Stimulated activated naive CD4-positive, alpha-beta T cell (primary cell): ENCODE measurements at regions not wholly inside any gene's neighbourhood (a gene's known extent, or its start where the extent isn't known, plus 50 kb on each side); places are given as distances from the start of the nearest gene placed in this dataset.
"Not testable (repeated sequence)": the region's sequence is repeated elsewhere in the genome, so short reads cannot be mapped to it uniquely, and the experiment has no call there.

Experiments used
- DNase-seq, 6 experiments: peaks; one replicate each; lab custom pipeline; 2025; lab: John Stamatoyannopoulos, UW

DNA sequence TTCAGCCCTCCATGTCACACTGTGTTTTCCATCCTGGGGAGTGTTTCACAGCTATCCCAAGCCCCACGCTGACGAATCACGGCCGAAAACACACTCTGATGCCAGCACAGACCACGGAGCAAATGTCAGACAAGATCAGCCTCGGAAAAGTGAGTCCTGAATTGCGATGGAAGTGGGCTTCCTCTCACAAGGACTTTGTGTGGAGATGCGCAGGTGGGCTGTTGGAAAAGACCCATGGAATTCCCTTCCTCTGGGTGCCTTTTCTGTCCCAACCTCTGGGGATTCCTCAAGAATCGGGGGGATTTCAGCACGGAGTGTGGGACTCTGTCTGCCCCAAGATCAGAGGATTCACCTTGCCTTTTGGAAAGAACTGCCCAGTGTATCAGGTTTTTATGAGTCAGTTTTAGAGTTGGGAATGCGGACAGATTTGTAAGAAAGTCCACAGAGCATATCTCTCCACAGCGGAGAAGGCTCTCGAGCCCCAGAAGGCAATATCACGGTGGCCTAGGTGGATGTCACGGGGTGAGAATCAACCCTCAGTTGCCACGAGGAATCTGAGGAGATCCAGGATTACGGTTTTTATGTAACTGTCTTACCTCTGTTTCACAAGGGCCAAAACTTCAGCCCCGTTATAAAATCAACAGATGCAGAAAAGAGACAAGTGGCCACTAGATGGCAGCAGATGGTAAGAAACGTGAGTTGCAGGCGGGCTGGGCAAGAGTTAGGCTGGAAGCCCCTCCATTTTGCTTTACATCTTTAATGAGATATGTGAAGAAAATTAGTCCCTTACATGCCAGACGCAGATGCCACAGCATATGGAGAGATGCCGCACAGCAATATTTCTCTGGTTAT lies 201.9 kb downstream of the DAD1 start:
- no peak for DNase-seq

DNA sequence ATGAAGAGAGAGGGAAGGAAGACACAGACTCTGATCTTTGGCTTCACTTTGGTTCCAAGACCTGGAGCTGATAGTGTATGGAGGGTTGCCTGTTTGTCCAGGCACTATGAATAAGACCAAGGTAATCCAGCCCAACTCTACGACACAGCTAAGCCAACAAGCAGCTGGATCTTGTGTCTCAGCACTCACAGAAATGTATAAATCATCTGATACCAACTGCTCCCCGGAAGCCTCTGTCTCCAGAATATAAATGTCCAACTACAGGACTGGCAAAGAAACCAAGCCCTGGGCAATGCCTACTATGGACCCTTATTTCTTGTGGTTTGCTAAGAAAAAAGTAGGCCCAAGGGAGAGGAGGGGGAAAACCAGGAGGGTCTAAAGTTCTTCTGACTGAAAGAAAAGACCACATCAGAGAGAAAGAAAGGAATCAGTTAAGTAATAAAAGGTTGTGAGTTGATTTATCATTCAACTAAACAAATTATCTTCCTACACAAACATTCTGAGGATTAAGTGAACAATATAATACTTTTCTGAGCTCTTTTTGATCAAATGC lies 204.0 kb downstream of the DAD1 start:
- DNase-seq = no peak

DNA sequence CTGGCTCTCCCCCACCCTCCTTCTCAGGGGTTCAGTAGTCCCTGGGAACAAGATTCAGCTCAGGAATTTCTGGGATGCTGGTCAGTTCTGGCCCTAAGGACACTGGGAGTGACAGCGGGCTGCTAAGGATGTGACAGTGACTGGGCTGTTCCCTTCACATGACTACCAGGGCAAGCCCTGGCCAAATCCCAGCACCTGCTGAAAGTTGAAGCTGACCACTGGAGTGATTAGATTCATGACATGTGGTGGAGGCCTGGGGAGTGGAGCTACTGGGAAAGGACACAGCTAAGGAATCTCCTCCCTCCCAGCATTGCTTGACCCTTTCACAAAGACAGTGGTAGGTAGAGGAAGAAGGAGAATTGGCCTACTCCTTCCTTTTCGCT lies 204.9 kb downstream of the DAD1 start:
- DNase-seq = no peak

DNA sequence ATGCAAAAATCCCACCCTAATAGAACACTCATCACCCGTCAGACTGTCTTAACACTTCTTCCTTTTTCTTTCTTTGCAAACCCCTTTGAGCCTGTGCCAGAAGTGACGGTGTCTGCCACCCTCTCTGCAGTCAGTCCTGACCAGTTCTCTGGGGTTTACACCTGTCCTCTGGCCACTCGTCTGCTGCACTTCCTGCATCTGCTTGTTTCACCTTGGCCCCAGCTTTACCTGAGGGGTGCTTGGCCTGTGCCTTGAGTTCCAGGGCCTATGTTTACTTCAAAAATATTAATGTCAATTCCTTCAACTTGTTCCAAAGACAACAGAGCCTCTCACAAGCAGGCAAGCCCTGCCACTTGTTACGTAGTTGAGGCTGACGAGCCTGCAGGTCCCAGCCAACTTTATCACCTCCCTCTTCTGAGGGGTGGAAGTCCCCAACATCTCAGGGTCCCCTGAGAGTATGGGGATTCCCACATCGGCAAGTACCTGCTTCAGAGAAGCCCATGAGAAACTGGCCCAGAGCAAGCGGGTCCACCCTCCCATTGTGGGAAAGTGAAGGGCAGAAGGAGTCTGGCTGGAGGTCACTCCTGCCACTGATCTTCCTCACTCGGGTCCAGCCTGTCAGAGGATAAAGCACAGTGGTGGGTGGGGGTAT lies 205.4 kb downstream of the DAD1 start:
- DNase-seq = no peak

DNA sequence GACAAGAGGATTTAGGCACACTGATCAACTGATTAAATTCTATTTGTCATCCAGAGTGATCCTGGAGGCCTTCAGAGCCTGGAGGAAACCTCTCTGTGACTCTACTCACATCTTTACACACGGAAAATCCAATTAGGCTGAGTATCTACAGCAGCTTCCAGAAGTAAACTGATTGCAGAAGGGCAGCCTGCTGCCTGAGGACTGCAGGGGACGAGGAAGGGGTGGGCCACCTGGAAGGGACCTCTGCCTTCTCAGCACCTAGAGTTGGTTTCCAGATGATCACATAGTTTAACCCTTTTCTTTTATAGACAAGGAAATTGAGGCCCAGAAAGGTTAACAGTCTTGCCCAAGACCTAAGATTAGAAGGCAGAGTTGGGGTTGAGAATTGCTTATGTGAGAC lies 206.1 kb downstream of the DAD1 start:
- no peak for DNase-seq

DNA sequence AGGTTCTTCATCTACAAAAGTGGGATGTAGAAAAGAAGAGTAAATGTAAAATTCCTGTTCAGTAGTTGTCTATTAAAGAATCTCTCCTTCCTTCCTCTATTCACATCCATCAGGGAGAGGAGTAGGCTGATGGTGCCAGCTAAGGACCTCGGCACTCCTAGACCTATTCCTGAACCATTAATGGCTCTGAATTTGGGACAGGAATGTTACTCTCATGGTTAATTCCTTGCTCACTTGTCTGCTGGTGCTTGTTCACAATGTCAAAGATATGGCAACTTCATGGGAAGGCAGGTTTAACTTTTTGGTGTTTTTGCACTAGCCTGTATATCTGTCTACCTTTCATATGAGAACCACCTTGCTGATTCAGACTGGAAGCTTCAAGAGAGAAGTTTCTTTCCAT lies 206.6 kb downstream of the DAD1 start:
- DNase-seq = no peak

DNA sequence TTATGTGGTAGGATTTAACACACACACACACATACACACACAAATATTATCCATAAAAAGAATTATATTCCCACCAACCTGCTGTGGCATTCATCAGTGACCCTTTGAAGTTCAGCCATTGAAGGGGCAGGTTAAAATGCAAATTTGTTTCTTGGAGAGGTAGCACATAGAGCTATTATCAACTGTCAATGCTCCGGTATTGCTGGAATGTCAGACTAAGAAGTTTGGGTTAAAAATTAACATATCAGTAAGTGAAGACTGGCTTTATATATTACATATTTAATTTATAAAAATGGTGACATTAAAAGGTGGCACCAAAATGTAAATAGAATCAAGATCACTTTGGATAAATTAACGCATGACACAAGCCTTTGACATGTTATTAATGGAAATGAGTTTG lies 207.3 kb downstream of the DAD1 start:
- DNase-seq = no peak

DNA sequence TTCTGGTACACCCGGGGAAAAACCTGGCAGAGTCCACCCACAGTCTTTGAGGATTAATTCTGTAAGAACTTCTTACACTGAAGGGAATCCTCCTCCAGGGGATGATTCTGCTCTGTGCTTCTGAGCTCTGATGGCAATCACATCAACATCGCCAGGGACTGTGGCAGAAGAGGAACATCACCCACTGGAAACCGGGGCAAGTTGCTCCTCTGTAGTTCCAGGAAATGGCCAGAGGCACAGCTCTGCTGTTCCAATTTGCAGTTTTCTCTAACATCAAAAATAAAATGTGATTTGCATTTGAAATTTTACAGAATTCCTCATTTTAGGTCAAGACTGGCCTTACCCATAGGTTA lies 207.6 kb downstream of the DAD1 start:
- DNase-seq = no peak

DNA sequence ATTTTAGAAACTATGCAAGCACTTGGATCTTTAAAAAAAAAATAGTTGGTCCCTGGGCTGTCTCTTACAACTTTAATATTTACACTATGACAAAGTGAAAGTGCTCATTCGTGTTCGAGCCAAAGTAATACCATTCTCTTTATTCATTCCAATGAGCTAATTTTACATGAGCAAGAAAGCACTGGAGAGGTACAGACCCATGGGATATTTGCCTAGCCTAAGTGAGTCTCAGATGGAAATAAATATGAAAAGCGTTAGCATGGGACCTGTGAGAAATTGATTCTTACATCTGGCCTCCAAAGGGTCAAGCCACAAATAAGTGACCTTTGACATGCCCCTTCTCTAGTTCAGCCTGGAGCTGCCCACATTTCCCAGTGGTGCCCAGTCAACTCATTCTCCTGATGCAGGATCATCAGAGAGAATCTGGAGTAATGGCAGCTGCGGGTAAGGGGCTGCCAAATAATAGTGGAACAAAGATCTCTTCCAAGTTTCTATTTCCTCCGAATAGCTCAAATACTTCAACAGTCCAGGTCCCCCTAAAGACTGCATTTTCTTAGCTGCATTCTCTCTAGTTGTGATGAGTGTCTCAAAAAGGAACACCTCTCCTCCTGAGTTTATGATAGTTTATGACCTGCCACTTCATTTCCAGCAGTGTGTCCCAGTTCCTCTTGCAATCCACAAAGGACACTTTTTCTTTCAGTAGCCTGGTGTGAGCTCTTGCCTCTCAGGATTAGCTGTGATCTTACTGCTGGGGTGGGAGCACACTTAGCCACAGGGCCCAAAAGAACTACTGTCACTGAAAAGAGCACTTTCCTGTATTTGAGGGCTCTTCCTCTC lies 208.2 kb downstream of the DAD1 start:
- DNase-seq = no peak

DNA sequence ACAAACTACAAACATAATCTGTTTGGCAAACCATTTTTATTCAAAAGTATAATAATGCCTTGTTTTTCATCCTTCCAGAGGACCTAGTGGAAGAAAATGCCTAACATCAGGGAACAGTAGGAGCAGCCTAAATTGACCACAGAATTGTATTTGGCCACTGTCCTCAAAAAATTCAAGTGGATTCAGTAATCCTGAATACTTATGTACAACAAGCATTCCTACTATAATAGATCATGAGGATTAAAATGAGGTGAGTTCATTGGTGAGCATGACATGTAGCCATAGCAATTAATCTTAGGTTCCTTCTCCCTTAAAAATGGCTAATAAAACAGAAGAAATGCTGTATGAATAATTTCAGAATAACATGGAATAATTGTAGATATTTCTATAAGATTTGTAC lies 209.3 kb downstream of the DAD1 start:
- DNase-seq = no peak

DNA sequence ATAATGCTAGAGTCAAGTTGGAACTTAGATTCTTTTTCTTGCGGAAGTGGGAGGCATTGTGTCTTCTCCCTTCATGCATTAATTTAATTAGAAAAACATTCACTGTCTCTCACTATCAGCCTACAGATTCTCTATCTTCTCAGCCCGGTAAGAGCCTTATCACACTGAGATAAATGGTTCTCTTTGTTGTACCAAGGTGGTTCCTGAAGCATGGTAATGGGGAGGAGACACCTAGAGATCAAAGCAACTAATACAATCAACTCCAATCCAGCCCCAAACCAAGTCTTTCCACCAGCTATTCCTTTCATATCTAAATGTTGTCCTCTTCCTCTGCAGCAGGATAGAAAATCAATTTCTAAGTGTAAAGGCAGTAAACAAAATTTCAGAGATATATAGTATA lies 210.8 kb downstream of the DAD1 start:
- DNase-seq = no peak

DNA sequence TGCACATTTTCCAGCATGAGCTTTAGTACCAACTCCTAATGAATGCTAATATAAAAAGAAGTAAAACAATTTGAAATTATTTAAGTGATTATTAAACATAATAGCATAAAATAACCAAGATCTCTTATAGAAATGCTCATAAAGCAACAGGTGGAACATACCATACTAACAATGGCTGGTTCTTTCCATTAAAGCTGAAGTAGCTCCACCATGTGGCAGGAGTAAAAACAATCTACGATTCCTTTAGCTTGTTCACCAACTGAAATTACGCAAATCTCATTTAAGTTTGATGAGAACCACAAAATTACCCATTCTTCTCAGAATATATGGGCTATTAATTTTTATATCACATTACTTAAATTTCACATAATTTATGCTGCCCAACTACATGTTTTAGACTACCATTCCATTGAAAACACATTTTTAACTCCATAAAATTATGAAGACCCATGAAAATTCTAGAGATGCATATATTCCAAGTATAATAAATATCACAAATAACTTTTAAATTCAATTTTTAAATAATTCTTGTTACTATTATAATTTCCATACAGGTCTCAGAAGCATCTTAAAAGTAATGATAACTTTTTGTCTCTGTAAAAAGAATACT lies 213.6 kb downstream of the DAD1 start:
- DNase-seq = no peak

DNA sequence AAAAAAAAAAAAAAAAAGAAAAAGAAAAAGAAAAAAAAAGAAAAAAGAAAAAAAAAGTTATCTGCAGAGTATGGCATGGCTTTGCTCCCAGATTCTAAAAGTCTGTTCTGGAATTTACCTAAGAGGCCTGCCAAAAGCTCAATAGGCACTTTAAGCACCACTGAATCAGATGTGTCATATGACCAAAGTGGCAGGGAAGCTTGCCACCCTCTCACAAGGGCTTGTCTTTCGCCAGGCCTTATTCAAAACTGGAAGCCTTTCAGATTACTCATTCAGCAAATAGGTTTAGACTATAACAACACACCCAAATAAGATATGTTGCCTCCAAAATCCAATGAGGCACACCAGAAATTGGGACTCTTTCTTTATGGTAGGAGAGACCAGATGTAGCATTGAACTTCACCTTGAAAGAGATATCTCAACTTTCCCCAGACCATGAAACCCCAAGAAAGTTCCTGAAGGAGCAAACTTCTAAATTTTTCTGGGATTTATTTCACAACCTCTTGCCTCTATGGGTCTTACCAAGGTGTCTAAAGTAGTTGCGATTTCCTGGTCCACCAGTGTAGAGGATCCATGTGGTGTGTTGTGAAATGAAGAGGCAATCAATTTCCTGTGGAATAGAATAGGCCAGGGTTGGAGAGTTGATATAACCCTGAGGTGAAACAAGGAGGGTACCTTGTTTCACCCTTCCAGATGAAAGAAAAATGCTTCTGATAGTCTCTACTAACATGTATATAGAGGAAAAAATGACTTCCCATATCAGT lies 218.8 kb downstream of the DAD1 start:
- DNase-seq = no peak

DNA sequence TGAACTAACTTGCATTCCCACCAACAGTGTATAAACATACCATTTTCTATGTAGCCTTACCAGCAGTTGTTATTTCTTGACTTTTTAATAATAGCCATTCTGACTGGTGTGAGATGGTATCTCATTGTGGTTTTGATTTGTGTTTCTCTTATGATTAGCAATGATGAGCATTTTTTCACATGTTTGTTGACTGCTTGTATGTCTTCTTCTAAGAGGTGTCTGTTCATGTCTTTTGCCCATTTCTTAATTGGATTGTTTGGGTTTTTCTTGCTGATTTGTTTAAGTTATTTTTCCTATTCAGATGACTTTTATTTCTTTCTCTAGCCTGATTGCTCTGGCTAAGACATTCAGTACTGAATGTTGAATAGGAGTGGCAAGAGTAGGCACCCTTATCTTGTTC lies 230.3 kb downstream of the DAD1 start:
- no peak for DNase-seq

DNA sequence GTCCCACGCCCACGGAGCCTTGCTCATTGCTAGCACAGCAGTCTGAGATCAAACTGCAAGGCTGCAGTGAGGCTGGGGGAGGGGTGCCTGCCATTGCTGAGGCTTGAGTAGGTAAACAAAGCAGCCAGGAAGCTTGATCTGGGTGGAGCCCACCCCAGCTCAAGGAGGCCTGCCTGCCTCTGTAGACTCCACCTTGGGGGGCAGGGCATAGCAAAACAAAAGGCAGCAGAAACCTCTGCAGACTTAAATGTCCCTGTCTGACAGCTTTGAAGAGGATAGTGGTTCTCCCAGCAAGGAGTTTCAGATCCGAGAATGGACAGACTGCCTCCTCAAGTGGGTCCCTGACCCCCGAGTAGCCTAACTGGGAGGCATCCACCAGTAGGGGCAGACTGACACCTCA lies 239.7 kb downstream of the DAD1 start:
- not testable (repeated sequence) for DNase-seq

DNA sequence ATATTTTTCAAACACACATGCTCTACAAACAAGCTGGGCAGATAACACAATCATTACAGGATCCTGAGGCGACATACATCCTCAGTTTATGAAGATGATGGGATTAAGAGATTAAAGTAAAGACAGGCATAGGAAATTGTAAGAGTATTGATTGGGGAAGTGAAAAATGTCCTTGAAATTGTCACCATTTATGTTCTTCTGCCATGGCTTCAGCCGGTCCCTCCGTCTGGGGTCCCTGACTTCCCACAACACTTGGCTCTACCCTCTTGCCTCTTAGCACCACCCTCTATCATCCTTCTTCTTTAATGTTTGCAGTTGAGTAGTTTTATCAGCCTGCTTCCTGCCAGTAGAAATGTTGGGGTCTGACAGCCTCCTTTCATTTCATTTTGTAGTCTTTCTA lies 244.4 kb downstream of the DAD1 start:
- no peak for DNase-seq

DNA sequence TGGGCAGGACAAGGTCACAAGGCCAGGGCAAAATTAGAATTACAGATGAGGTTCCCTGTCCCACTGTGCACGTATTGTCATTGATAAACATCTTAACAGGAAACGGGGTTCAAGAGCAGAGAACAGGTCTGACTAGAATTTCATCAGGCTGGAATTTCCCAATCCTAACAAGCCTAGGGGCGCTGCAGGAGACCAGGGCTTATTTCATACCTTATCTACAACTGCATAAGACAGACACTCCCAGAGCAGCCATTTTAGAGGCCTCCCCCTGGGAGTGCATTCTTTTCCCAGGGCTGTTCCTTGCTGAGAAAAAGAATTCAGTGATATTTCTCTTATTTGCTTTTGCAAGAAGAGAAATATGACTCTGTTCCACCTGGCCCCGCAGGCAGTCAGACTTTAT lies 244.8 kb downstream of the DAD1 start:
- not testable (repeated sequence) for DNase-seq

DNA sequence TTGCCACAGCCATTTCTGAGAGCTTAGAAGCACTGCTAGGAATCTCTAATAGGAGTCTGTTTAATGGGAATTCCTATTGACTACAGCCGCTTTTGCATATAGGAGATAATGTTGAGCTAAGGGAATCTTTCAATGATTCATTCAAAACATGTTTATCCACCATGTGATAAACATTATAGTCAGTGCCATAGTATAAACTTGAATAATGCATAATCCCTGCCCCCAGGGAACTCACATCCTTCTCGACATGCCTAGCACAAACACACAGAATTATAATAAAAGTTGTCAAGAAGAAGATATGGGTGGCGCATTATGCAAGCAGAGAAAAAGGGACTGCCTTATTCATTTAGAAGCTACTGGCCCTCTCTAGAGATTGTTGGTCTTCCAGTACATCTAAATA lies 248.0 kb downstream of the DAD1 start:
- no peak for DNase-seq

DNA sequence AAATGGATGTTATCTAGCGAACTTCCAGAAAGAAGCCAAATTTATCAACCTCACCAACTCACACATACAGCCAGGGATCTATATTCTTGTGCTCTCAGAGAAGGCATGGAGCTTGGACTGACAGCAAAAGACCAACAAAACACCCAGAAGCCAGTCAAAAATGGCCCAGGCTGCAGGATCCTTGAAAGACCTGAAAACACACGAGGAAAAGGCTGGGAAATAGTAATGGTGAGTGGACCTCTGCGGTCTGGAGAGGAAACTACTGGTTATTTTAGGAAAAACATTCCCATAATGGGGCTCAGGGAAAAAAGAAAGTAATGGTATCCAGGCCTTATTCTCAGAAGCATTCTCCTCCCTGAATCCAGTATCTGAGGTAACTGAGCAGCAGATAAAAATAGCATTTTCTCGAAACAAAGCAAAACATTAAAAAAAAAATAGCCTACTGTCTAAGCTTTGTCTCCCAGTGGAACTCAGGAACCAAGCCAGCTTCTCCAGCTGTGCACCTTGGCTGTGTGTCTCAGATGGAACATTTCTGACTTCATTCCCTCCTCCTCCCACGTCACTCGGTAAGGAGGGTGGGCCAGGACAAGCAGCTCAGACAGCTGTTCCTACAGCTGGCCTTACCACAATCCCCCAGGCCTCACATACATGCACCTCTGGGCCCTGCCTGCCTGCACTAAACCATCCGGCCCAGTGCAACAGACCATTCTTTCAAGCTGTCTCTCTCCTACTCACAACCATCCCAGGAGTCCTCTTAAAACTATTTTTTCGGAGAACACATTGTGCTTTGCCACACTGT lies 249.9 kb downstream of the DAD1 start:
- DNase-seq = no peak

DNA sequence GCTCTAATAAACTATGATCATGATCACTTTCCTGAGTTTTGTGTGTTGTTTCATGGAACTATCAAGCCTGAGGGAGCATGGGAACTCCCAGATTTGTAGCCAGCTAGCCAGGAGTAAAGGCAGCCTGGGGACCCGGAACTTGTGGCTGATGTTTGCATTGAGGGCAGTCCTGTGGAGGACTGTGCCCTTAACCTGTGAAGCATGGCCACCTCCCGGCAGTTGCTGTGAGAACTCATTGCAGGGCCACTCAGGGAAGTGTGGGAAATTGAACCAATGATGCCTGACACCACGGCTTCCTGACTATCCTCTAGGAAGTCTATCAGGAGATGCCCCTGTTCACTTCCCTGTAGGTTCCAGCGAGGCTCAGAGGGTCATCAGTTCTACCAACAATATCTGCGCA lies 250.6 kb downstream of the DAD1 start:
- no peak for DNase-seq

DNA sequence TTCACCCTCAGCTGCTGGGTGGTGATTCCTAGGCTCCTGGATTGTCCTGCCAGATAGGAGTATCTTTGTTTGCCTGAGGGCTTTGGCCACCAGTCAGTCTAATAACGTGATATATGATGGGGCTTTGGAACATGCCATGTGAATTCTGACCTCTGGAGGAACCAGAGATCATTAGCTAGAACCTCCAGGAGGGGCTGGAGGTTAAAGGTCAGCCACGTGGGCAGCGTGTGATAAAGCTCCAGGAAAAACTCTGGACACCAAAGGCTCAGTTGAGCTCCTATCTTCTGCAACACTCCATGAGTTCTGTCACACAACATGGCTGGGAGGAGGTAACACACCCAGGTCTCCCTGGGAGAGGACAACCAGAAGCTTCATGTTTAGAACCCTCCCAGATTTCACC lies 251.1 kb downstream of the DAD1 start:
- no peak for DNase-seq
